HG03039 (cell line): ENCODE measurements at regions not wholly inside any gene's neighbourhood (a gene's known extent, or its start where the extent isn't known, plus 50 kb on each side); places are given as distances from the start of the nearest gene placed in this dataset.

Source experiments
- ATAC-seq: cut with Tn5 transposase; IDR thresholded peaks from one replicate; pipeline ENCODE4 v1.9.1; 2021; ENCODE audit warnings: mild to moderate bottlenecking, moderate library complexity; ENCODE audit not compliant: unreplicated experiment

- ATAC-seq = no peak
These were observed 667.7 kb downstream of the DIAPH3 start for GRCh38 chr13:59495936-59496512.

- no peak for ATAC-seq
These were observed 666.0 kb downstream of the DIAPH3 start for GRCh38 chr13:59497621-59498247.

DNA sequence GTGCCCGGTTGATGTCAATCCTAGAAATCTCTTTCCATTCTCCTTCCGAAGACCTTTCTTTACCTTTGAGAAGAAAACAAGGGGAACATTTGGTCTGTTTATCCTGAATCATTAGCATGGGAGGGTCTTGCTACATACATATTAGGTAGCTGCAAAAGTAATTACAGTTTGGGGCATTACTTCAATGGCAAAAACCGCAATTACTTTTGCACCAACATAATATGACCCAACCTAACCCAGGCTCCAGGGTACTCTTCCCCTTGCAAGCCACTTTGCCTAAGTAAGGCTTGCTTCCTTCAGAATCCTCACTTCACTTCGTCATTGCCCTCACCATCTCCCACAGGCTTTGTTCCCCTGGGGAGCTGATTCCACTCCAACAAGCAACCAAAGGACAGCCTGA is 662.7 kb downstream of the DIAPH3 start:
- no peak for ATAC-seq

GRCh38 chr13:59504407-59504806 is 659.3 kb downstream of the DIAPH3 start:
- no peak for ATAC-seq

DNA sequence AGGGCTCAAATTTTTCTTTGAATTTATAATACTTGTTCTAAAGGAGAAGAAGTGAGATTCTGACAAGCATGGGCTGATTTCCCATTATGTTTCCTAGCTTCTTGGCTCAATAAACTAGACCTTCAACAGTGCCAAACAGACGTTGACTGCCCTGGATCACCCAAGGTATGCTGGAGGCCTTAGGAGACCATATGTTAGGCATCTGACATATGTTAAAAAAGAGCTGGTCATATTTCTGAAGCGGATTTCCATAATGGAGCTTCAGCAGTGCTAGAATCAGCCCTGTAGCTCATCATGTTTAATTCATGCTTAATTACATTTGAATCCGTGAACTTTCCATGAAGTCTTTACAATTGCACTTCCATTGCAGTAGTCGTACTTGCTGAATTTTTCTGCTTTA is 653.3 kb downstream of the DIAPH3 start:
- no peak for ATAC-seq

DNA sequence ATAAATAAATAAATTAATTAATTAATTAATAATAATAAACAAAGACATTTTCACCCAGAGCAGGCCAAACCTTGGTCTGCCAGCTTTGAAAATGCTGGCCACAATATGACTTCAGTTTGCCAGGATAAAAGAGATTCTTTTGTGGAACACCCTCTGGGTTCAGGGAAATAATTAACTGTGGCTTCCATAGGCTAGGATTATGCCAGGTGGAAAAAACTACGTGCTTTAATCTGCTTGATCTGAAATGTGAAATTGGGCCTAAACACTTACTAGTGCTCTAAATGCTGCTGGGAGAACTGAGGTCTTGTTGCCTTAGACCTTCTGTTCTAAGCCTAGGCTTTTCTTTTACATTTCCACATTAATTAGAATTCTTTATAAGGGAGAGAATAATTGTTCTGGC is 650.0 kb downstream of the DIAPH3 start:
- ATAC-seq = no peak

DNA sequence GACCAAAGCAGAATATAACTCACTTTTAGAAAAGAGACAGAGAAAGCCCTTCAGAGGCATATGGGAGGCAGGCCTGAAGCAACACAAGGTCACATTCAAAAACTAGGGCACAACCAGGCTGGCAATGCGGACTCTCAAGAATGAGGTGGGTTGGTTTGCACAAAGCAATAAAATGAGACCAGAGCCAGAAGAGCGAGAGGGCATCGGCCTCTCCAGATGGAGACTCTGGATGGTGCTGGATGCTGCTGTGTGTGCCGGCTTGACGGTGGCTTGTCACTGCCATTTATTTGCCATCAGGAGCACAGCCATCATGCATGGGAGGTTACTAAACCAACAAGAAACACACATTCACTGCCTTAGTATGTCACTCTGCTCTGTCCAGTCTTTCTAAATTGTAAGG is 649.4 kb downstream of the DIAPH3 start:
- no peak for ATAC-seq

DNA sequence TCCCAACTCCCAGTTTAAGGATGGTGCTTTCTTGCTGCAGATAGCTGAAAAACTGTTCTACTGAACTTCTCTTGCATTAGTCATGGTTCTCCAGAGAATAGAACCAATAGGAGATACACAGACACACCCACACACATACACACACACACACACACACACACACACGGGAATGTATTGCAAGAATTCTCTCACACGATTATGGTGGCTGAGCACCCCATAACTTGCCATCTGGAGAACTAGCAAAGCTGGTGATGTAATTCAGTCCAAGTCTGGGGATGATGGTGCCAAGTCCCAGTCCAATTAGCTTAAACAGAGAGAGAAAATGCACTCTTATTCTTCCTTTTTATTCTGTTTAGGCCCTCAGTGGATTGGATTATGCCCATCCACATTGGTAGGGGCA is 643.9 kb downstream of the DIAPH3 start:
- ATAC-seq = no peak

DNA sequence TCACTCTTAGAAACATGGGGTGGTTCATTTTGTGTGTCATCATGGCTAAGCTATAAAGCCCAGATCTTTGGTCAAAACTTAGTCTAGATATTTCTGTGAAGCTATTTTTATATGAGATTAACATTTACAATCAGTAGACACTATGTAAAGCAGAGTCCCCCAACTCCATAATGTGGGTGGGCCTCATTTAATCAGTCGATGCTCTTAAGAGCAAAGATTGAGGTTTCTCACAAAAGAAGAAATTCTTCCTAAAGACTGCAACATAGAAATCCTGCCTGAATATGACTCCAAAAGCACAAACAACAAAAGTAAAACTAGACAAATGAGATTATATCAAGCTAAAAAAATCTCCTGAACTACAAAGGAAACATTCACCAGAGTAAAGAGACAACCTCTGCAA is 642.2 kb downstream of the DIAPH3 start:
- ATAC-seq = no peak

DNA sequence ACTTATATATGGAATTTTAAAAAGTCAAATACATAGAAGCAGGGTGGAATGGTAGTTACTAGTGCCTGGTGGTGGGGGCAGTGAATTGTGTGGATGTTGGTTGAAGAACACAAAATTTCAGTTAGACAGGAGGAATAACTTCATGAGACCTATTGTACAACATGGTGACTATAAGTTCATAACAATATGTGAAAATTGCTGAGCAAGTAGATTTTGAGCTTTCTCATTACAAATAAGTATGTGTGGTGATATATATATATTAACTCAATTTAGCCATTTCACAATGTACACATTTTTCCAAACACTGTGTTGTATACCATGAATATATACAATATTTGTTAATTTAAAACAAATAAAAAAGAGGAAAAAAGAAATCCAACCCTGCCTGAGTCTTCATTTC is 641.1 kb downstream of the DIAPH3 start:
- ATAC-seq = no peak

GRCh38 chr13:59527500-59527899 is 636.2 kb downstream of the DIAPH3 start:
- ATAC-seq = no peak

GRCh38 chr13:59531571-59532091 is 632.1 kb downstream of the DIAPH3 start:
- ATAC-seq = no peak

DNA sequence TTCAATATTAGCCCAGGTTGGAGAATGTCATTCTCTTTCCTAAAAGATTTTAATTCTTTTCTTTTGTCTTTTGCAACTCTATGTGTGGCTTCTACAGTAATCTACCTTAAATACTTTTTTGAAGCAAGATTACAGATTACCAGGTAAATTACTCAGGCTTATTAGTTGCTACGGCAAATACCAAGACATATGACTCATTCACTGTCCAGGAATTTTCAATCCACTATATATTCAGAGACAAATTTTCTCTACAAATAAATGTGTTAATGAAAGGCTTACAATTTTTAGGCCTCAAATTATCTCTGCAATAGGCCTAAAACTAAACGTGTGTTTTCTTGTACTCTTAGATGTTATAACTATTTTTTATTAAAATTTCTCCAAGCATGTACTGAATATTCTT is 631.3 kb downstream of the DIAPH3 start:
- no peak for ATAC-seq

DNA sequence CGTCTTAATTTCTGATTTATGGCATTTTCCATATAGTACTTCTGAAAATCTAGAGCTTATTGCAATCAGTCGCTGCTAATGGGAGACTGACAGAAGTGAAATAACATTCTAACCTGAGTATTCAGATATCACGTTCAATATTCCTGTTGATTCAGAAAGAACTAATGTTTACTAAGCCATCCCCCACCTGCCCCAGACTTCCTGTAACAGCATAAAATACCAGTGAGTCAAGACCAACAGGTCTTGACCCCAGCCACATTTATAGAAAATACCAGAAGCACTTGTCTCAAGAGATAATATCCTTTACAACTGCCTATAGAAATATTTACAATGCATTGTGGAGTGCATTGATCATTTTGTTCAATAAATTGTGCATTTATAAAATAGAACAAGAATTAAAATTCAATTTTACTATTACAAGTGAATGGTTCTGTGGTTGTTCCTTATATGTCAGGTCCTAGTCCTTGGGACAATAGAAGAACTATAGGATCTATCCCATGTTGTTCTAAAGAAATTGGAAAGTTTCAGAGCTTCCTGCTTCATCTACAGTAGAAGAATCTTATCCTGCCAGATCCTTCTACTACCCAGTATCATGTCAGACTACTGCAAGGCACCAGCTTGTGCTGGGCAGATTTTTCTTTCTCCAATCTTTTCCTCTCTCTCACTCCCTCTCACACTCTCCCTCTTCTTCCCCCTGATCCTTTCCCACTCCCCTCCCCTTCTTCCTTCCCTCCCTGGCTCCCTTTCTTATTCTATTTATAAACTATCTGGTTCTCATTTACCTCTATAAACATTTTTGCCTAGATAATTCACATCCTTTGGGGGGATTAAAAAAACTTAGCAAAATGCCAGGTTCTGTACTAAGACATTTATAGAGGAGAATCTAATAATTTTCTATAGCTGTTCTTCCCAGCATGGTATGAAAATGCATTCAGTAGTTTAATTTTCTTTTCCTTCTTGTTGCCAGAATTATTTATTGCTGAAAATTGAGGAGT is 629.9 kb downstream of the DIAPH3 start:
- ATAC-seq = no peak

DNA sequence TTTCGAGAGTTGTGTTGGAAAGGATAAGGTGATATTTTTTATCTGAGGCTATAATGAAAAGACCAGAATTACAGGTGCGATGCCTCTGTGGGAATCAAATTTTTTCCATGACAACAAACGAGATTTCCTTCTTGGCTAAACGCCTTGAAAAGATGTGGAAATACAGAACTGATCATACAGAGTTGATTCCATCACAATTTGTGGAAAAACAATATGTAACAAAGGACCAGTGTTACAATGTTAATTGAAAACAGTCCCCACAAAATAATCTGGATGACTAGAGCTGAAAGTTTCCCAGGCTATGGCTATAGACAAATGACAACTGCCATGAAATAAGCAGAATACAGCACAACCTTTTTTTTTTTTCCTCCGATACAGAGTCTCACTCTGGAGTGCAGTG is 628.9 kb downstream of the DIAPH3 start:
- ATAC-seq = no peak

GRCh38 chr13:59537500-59537899 is 626.2 kb downstream of the DIAPH3 start:
- no peak for ATAC-seq

GRCh38 chr13:59538512-59538911 is 625.2 kb downstream of the DIAPH3 start:
- ATAC-seq = no peak

DNA sequence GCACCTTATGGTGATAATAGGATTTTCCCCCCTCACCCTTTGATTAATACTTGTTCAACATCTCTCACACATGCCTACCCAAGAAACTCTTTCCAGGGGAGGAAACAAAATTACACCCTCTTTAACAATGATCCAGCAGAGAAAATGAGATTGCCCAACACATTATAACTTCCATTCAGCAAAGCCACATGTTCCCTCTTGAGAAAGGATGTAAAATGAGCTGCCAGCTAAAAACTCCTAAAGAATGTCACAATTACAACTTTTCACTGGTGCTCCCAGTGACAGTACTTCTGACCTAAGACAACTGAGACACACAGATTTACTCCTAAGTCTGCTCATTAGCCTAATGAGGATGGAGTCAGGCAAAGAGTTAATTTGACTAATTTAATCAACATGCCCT is 621.4 kb downstream of the DIAPH3 start:
- ATAC-seq = no peak

- ATAC-seq = no peak
These were observed 620.3 kb downstream of the DIAPH3 start for GRCh38 chr13:59543418-59543817.

DNA sequence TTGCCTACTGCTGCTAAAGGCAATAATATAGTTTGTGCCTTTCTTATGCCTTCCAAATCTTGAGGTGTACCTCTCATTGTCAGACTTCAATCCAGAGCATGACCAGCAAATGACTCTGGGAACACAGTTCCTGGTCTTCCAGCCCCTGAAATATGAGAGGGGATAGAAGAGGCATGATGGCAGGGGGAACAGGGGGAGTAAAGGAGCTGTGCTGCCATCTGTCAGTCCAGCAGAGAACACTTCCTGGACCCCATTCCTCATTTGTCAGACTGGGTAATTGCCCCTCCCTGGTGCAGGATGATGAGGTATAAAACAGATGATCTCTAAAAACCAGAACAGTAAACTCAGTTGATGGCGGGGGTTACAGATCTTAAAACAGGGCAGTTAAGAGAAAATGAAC is 618.7 kb downstream of the DIAPH3 start:
- ATAC-seq = no peak

DNA sequence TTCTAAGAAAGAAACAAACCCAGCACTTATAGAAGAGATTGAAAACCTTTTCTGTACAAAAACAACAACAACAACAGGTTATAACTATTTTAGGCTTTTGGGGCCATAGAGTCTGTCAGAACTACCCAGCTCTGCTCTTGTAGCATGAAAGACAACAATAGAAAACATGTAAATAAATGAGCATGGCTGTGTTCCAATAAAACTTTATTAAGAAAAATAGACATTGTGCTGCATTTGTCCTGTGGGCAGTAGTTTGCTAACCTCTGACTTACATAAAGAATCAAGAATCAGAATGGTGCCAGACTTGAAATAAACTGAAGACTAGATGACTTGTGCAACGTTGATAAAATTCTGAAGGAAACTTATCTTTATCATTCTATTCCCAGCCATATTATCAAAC is 617.5 kb downstream of the DIAPH3 start:
- ATAC-seq = no peak

- ATAC-seq = no peak
These were observed 615.8 kb downstream of the DIAPH3 start for GRCh38 chr13:59547950-59548349.
